Nephron progenitor cell (in vitro differentiated cells): ENCODE measurements at regions not wholly inside any gene's neighbourhood (a gene's known extent, or its start where the extent isn't known, plus 50 kb on each side); places are given as distances from the start of the nearest gene placed in this dataset.
A peak's percentile ranks its signal among the peaks of the same experiment; 100 is the strongest.

Experiments
- DNase-seq: peaks from one replicate; pipeline ENCODE4 v3.0.0; 2021
- H3K27ac Mint-ChIP-seq: 2 replicates; pipeline ENCODE4 v1.8.0; 2021; ENCODE audit warnings: mild to moderate bottlenecking, moderate library complexity, mixed read lengths
- H3K27me3 Mint-ChIP-seq: 2 replicates; pipeline ENCODE4 v1.8.0; 2021; ENCODE audit warnings: mild to moderate bottlenecking, low read depth, mixed read lengths; ENCODE audit not compliant: poor library complexity
- H3K36me3 Mint-ChIP-seq: 2 replicates; pipeline ENCODE4 v1.8.0; 2021; ENCODE audit warnings: low read depth, mixed read lengths
- H3K4me1 Mint-ChIP-seq: 2 replicates; pipeline ENCODE4 v1.8.0; 2021; ENCODE audit warnings: mixed read lengths
- H3K4me3 Mint-ChIP-seq: 2 replicates; pipeline ENCODE4 v1.8.0; 2021; ENCODE audit warnings: mild to moderate bottlenecking, moderate library complexity, mixed read lengths
- H3K9me3 Mint-ChIP-seq: 2 replicates; pipeline ENCODE4 v1.8.0; 2021; ENCODE audit warnings: mild to moderate bottlenecking, moderate library complexity, mixed read lengths
- TF ChIP-seq, protein P1 (sequence below): fragments of 200-600 bp; sonication (generic); IDR thresholded peaks from 2 replicates; pipeline ENCODE4 v1.5.0; 2021; ENCODE audit warnings: antibody characterized with exemption

DNA sequence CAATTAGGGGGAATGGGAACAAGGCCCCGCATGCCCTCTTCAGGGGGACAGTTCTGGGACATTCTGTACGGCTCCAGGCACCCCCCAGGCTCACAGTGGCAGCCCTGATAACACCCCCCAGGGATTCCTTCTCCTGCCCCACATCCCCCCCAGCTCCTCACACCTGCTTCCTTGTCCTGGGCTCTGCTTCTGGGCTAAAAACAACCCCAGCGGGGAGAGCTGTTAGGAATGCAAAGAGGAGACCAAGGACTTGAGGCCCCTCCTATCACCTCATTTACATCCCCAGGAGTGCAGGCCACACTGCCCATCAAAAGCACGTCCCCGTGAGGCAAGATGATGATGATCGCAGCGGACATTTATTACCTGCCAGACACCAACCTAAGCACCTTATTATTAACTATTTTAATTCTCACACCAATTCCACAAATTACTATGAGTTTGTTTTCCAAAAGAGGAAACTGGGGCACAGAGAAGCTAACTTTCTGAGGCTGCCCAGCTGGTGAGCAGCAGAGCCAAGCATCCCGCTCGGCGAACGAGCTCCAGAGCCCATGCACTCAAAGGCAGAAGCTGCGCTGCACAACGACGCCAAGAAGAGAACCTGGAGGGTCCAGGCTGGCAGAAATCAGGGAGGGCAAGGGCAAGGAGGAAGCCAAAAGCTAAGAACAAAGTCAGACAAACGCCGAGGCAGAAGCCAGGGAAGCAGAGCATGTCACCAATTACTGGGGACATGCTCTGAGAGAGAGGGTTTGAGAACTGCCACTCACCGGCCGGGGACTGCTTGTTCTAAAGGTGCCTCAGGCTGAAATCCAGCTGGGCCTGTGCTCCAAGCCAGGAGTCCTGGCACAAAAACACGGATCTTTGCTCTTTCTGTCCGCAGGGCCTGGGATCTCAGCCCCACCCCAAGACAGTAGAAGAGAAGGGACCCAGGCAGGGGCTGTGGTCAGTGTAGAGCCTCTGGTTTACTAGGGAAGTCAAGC is 76.2 kb upstream of the NSMCE3 start:
- Mint-ChIP-seq H3K36me3 (no peaks in the 10 kb centered on the region), H3K27me3 (peaks cover 20% of the 10 kb centered on the region), H3K4me3 (peak overlapping the region; percentile 34), H3K27ac (no peak overlapping the region), H3K9me3 (no peaks in the 10 kb centered on the region), H3K4me1 (peaks cover 18% of the 10 kb centered on the region)
- DNase-seq = peak; percentile 14
- TF ChIP-seq, protein P1, sequence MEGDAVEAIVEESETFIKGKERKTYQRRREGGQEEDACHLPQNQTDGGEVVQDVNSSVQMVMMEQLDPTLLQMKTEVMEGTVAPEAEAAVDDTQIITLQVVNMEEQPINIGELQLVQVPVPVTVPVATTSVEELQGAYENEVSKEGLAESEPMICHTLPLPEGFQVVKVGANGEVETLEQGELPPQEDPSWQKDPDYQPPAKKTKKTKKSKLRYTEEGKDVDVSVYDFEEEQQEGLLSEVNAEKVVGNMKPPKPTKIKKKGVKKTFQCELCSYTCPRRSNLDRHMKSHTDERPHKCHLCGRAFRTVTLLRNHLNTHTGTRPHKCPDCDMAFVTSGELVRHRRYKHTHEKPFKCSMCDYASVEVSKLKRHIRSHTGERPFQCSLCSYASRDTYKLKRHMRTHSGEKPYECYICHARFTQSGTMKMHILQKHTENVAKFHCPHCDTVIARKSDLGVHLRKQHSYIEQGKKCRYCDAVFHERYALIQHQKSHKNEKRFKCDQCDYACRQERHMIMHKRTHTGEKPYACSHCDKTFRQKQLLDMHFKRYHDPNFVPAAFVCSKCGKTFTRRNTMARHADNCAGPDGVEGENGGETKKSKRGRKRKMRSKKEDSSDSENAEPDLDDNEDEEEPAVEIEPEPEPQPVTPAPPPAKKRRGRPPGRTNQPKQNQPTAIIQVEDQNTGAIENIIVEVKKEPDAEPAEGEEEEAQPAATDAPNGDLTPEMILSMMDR = no peak

DNA sequence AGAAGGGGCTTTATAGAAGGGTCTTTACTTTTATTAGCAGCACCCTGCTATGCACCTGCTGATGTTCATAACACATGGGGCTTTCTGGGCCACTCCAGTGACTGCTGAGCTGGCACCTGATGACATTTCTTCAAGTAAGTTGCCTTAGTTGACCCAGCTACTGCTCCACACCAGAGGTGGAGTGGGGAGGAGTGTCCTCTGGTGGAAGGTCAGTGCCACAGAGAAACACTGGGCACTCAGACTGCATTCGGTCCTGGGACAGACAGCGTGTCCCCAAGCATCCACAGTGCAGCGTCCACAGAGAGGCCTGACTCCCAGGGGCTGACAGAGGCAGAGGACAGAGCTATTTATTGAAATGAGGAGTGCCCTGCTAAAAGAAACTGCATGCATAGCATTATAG is 74.9 kb upstream of the NSMCE3 start:
- peaks cover 20% of the 10 kb centered on the region for H3K27me3 Mint-ChIP-seq

DNA sequence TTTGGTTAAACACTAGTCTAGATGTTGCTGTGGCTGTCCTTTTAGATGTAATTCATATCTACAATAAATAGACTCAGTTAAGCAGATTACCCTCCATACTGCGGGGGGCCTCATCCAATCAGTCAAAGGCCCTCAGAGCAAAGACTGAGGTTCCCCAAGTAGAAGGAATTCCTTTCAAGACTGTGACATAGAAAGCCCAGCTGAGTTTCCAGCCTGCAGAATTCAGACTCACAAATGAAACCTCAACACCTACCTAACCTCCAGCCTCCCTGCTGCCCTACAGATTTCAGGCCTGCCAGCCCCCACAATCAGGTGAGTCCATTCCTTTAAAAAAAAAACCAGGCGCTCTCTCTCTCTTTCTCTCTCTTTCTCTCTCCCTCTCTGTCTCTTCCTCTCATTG is 73.6 kb upstream of the NSMCE3 start:
- TF ChIP-seq, protein P1 = no peak
- Mint-ChIP-seq H3K4me3 (no peak overlapping the region), H3K9me3 (no peaks in the 10 kb centered on the region), H3K4me1 (peaks cover 15% of the 10 kb centered on the region), H3K27me3 (peaks cover 20% of the 10 kb centered on the region), H3K36me3 (no peaks in the 10 kb centered on the region), H3K27ac (no peak overlapping the region)
- DNase-seq = no peak

More for the DNA sequence above, 74.9 kb upstream of the NSMCE3 start:
- TF ChIP-seq, protein P1 = no peak
- DNase-seq = no peak
- no peaks in the 10 kb centered on the region for H3K36me3 Mint-ChIP-seq
- no peak overlapping the region for H3K4me3 Mint-ChIP-seq
- peaks cover 18% of the 10 kb centered on the region for H3K4me1 Mint-ChIP-seq
- H3K9me3 Mint-ChIP-seq = no peaks in the 10 kb centered on the region
- H3K27ac Mint-ChIP-seq = no peak overlapping the region

DNA sequence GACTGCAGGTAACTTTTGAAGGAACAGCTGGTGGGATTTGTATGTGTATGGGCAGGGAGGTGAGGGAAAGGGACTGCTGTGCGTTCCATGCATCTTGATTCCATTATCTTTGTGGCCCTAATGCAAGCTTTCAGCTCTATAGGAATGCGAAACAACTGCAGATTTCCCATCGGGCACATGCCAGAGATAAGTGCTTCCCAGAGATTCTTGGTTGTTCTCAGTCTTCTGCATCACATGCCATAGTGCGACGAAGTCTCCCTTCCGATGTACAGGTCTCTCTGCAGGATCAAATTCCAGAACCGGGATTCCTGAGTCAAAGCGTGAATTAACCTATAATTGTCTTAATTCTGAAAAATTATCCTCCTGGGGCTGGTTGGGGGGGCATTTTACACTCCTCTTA is 72.6 kb upstream of the NSMCE3 start:
- H3K27me3 Mint-ChIP-seq = peaks cover 19% of the 10 kb centered on the region
- peaks cover 12% of the 10 kb centered on the region for H3K4me1 Mint-ChIP-seq
- H3K4me3 Mint-ChIP-seq = no peak overlapping the region
- no peak overlapping the region for H3K27ac Mint-ChIP-seq
- no peaks in the 10 kb centered on the region for H3K36me3 Mint-ChIP-seq
- H3K9me3 Mint-ChIP-seq = no peaks in the 10 kb centered on the region
- TF ChIP-seq, protein P1 = no peak
- no peak for DNase-seq

DNA sequence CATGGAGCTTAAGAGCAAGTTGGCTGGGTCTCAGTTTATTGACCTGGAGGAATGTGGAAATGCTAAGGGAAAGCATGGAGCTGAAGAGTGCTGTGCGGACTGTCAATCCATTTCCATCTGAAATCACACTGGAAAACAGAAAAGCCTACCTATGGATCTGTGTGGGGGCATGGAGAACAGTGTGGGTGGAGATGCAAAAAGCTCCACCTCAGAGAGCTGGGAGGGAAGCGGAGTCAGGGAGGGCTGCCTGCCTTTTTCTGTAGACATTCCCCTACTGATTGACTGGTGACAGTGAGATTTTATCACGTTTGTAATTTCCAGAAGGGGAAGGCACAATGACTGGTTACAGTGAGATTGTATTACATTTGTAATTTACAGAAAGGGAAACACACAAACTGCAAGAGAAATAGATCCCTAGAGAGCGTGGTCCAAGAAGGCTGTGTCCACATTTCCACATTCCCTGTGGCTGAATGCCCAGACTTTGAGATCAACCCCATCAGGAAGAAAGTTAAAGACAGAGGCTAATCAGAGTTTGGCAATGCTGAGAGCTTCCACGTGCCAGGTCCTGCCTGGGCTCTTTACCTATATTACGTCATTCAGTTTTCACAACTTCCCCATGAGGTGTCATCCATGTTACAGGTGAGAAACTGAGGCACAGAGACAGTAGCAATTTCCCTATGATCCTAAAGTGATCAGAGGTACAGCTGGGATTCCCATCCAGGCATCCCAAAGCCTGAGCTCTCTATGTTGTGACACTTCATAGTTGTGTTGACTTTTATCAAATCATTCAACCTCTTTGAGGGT is 67.7 kb upstream of the NSMCE3 start:
- no peaks in the 10 kb centered on the region for H3K9me3 Mint-ChIP-seq
- no peak overlapping the region for H3K4me3 Mint-ChIP-seq
- H3K27me3 Mint-ChIP-seq = peaks cover 17% of the 10 kb centered on the region
- DNase-seq = no peak
- H3K36me3 Mint-ChIP-seq = no peaks in the 10 kb centered on the region
- peaks cover 5% of the 10 kb centered on the region for H3K4me1 Mint-ChIP-seq
- TF ChIP-seq, protein P1 = no peak
- no peak overlapping the region for H3K27ac Mint-ChIP-seq
